ENCODE measurements at regions not wholly inside any gene's neighbourhood (a gene's known extent, or its start where the extent isn't known, plus 50 kb on each side); places are given as distances from the start of the nearest gene placed in this dataset.

- no peak for DNase-seq
Measured at GRCh38 chr9:135255033-135255840, 167.8 kb downstream of the OLFM1 start.

GRCh38 chr9:135255841-135256580 is 168.5 kb downstream of the OLFM1 start:
- no peak for DNase-seq

DNA sequence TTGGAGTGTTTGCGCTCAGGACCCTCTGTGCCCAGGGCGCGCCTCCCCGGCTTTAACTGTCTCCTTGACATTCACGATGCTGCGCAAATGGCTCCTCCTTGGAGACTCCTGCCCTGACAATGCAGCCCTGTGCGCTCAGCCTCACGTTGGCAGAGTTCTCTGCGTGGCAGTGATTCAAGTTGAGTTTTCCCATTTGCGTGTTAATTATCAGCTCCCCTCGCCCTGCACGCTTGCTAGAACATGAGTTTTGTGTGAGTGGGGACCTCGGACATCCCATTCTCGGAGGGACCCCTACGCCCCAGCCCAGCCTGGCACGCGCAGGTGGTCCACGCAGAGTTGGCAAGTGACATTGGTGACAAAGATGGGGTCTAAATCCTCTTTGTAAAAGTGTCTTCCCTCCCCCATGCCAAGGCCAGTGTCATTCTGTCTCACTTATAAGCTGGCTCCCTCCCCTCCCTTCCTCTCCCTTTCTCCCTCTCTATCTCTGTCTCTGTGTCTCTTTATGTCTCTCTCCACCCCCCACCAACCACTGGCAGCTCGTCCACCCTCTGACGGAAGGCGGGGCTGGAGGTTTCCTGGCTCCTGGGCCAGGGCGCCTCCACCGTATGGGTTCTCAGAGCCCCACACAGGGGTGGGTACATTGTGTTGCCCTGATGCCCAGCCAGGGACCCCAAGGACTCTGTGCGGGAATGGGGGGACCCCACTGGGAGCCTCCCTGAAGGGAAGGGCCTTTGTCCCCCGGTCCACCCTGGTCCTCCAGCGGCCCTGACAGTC is 169.3 kb downstream of the OLFM1 start:
- DNase-seq: no peak

GRCh38 chr9:135258461-135258860 is 171.0 kb downstream of the OLFM1 start:
- DNase-seq: no peak

GRCh38 chr9:135259273-135259672 is 171.8 kb downstream of the OLFM1 start:
- no peak for DNase-seq

DNA sequence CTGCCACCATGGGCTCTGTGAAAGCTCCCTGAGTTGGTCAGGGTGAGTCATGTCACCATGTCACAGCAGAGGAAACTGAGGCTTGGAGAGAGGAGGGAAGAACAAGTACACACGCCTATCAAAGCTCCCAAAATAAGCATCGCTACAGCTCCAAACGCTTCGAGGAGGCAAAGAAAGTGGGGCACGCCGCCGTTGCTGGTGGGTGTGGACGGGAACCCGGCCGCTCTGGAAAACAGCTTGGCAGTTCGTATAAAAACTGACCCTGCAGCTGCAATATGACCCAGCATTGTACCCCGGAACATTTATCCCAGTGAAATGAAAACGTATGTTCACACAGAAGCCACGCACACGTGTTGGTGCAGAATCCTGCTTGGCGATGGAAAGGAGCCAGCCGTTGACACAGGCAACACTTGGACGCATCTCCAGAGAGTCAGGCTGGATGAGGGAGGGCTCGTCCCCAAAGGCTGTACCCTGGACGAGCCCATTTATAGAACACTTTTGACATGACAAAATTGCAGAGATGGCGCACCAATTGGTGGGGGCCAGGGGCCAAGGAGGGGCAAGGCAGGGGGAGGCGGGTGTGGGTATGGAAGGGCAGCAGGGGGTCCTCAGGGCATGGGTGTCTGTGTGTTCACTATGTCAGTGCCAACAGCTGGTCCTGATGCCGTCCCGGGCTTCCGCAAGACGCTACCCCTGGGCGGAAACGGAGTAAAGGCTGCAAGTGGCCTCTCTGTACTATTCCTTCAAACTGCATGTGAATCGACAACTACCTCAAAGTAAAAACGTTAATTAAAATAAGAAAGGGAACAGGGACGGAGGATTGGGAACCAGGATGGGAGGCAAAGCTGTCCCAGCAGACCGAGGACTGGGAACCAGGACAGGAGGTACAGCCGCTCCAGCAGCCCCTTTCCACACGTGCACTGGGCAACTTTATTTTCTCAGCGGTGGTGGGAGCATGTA is 173.0 kb downstream of the OLFM1 start:
- no peak for DNase-seq

DNA sequence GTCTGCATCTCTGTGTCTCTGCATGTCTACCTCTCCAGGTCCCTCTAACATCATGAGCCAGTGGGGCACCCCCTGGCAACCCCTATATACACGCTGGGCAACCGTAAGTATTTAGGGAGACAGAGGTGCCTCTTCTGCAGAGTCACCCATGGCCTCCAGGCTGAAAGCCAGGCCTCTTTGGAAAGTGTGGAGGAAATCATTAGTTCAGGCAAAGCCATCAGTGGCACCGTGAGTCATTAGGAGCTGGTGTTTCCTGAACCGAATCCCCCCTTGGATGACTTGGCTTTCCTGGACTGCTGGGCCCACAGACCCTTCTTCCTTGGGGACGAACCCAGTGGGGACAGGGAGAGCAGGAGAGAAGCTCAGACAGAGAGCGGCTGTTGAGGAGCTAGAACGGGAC is 174.8 kb downstream of the OLFM1 start:
- no peak for DNase-seq

DNA sequence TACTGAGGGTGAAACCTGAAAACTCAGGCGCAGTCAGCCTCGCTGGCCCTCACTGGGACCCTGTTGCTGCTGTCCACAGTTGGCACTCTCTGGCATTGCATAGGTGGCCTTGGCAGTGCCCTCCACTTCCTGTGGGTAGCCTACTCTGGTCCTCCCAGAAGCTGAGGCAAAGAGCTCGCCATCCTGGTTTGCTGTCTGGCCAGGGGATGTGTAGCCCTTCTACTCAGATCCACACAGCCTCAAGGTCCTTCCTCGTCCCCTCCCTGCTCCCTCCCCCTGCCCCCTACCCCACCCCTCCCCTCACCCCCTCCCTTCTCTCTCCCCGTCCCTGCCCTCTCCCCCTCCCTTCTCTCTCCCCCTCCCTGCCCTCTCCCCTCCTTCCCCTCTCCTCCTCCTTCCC is 176.0 kb downstream of the OLFM1 start:
- no peak for DNase-seq

- no peak for DNase-seq
Measured at GRCh38 chr9:135265931-135266330, 178.5 kb downstream of the OLFM1 start.

GRCh38 chr9:135267191-135267809 is 179.8 kb downstream of the OLFM1 start:
- no peak for DNase-seq

DNA sequence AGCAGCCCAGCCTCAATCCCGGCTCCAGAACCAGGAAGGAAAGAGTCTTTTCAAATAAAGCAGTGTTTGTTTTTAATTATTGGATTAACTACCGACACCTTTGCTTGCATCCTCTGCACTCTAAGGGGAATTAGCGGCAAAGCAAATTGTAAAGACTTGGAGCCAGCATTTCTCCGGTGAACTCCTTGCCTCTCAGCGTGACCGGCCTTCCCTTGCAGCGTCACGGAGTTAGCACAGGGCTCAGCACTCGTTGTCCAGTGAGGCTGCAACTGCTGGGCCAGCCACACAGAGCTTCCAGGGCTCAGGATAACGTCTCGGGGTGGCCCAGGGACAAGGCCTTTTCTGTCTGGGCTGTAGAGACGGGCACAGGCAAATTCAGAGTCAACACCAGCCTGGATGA is 180.6 kb downstream of the OLFM1 start:
- DNase-seq: no peak

DNA sequence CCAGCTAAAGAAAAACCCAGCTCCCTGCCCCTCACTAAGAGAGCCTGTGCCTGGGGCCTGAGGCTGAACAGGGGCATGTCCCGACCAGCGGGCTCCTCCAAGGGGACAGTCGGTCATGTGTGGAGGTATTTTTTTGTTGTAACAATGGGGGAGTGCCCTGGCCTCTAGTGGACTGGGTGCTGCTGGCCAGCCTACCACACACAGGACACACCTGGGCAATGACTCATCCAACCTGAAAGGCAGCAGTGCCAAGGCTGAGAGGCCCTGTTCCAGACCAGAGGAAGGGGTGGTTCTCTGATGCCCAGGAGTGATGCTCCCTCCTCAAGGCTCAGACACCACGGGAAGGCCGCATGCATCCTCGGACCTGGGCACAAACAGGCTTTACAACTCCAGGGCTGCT is 181.5 kb downstream of the OLFM1 start:
- DNase-seq: no peak

GRCh38 chr9:135269912-135270830 is 182.7 kb downstream of the OLFM1 start:
- no peak for DNase-seq

GRCh38 chr9:135271425-135271824 is 184.0 kb downstream of the OLFM1 start:
- DNase-seq: no peak

DNA sequence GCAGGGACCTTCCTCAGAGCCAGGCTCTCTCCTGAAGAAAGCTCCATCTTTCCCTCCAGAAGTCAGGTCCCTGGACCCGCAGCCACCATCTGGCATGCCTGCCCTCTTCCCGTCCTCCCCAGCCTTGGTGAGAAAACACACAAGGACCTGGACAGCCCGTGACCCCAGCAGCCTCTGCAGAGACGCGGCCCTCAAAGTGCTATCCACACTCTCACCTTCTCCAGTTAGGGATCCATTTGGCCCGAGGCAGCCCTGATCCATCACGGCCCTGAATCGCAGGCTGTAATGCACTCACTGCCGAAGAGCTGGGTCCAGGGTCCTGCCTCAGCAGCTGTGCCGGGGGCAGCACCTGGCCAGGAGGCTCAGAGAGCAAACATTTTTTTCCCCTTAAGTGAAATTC is 185.1 kb downstream of the OLFM1 start:
- DNase-seq: no peak

DNA sequence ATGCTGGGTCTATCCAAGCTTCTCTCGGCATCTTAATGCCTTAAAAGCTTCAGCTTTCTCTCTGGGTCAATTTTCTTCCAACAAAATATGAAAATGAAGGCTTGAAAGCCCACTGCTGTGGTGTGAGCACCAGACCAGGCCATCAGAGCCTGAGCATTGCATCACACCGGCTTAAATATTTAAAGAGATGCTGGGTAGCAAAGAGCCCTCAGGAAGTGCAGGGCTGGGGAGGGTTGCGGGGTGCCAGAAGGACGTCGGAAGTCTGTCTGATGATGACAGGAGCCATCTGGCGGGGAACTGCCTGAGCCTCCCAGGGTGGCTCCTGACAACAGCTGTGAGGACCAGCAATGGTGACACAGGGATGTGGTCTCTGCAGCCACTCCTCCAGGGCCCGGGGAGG is 185.5 kb downstream of the OLFM1 start:
- no peak for DNase-seq

DNA sequence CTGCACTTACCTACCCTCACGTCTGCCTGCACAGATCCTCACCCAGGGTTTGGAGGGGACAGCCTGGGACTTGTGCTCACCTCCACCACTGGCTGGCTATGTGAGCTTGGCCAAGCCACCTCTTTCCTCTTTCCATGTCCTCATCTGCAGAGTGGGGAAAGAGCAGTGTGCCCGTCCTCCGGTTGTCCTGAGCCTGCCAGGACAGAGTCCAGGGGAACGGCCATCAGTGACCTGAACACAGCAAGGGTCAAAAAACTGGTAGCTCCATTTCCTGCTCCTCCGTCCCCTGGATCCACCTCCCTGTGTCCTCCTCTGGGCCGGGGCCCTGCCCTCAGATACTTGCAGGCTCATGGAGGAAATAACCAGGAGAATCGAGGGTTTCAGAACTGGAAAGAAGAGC is 187.7 kb downstream of the OLFM1 start:
- no peak for DNase-seq

GRCh38 chr9:135275571-135276289 is 188.3 kb downstream of the OLFM1 start:
- DNase-seq: no peak

GRCh38 chr9:135277219-135278201 is 190.0 kb downstream of the OLFM1 start:
- no peak for DNase-seq

Measured in NCI-H1930 (cell line).